OCI-LY1 (cell line): ENCODE measurements at regions not wholly inside any gene's neighbourhood (a gene's known extent, or its start where the extent isn't known, plus 50 kb on each side); places are given as distances from the start of the nearest gene placed in this dataset.

Source experiments
- EZH2 ChIP-seq: fragments of 200-600 bp; sonication (generic), shearing (Covaris generic); IDR thresholded peaks from 2 replicates; pipeline ENCODE4 v1.8.0; 2017; ENCODE audit warnings: borderline replicate concordance, mixed run types, mild to moderate bottlenecking, antibody characterized with exemption, low read length, moderate library complexity, mixed read lengths
- TF ChIP-seq, protein P1 (sequence below): fragments of 200-600 bp; sonication (generic), shearing (Covaris generic); IDR thresholded peaks from 2 replicates; pipeline ENCODE4 v1.5.1; 2017; ENCODE audit warnings: mild to moderate bottlenecking, antibody characterized with exemption, low read length, moderate library complexity, mixed read lengths

DNA sequence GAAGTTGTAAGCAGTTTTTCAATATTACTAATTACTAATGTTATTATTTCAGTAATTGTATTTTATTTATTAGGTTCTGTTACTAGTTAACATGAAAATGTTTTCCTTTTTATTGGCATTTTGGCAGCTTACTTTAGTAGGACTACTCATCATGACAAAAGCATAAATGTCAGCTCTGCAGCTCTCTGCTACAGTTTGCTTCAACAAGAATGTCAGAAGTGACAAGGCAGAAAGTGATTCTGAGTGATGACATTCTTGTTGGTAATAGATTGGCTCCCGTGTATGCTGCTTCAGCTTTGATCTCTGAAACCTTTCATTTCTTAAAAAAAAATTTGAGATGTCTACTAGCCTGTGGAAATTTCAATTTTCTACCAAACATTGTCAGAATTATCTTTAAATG is 1193.9 kb downstream of the FSTL5 start:
- TF ChIP-seq, protein P1, sequence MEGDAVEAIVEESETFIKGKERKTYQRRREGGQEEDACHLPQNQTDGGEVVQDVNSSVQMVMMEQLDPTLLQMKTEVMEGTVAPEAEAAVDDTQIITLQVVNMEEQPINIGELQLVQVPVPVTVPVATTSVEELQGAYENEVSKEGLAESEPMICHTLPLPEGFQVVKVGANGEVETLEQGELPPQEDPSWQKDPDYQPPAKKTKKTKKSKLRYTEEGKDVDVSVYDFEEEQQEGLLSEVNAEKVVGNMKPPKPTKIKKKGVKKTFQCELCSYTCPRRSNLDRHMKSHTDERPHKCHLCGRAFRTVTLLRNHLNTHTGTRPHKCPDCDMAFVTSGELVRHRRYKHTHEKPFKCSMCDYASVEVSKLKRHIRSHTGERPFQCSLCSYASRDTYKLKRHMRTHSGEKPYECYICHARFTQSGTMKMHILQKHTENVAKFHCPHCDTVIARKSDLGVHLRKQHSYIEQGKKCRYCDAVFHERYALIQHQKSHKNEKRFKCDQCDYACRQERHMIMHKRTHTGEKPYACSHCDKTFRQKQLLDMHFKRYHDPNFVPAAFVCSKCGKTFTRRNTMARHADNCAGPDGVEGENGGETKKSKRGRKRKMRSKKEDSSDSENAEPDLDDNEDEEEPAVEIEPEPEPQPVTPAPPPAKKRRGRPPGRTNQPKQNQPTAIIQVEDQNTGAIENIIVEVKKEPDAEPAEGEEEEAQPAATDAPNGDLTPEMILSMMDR, result no peak
- no peak for TF ChIP-seq EZH2
